Loucy (cell line): ENCODE measurements at regions not wholly inside any gene's neighbourhood (a gene's known extent, or its start where the extent isn't known, plus 50 kb on each side); places are given as distances from the start of the nearest gene placed in this dataset.

Experiments
- H2AFZ ChIP-seq: fragments of 200-600 bp; sonication (generic); 2 replicates; pipeline ENCODE4 v1.6.0; 2016; ENCODE audit warnings: antibody characterized with exemption, mild to moderate bottlenecking, low read length, moderate library complexity
- H3F3A ChIP-seq: fragments of 200-600 bp; 2 replicates; pipeline ENCODE4 v1.6.0; 2016; ENCODE audit warnings: antibody characterized with exemption, low read depth, mild to moderate bottlenecking
- H3K27me3 ChIP-seq: fragments of 200-600 bp; sonication (generic); 2 replicates; pipeline ENCODE4 v1.6.1; 2014; ENCODE audit warnings: low read length, mild to moderate bottlenecking; ENCODE audit not compliant: insufficient read depth, poor library complexity, severe bottlenecking
- H3K36me3 ChIP-seq: fragments of 200-600 bp; sonication (generic); 2 replicates; pipeline ENCODE4 v1.6.1; 2016; ENCODE audit warnings: low read length; ENCODE audit not compliant: insufficient read depth
- H3K4me1 ChIP-seq: fragments of 200-600 bp; sonication (generic); 2 replicates; pipeline ENCODE4 v1.5.1; 2014; ENCODE audit warnings: low read length, mild to moderate bottlenecking; ENCODE audit not compliant: insufficient read depth, poor library complexity, severe bottlenecking
- H3K4me2 ChIP-seq: fragments of 200-600 bp; sonication (generic); 2 replicates; pipeline ENCODE4 v1.6.0; 2014; ENCODE audit warnings: antibody characterized with exemption, low read length, low read depth, mild to moderate bottlenecking; ENCODE audit not compliant: poor library complexity, severe bottlenecking
- H3K4me3 ChIP-seq: fragments of 200-600 bp; sonication (generic); 2 replicates; pipeline ENCODE4 v1.5.1; 2014; ENCODE audit warnings: low read length, mild to moderate bottlenecking, mixed read lengths; ENCODE audit not compliant: poor library complexity, severe bottlenecking
- H3K79me2 ChIP-seq: fragments of 200-600 bp; sonication (generic); 2 replicates; pipeline ENCODE4 v1.6.1; 2014; ENCODE audit warnings: low read length; ENCODE audit not compliant: insufficient read depth
- H3K9ac ChIP-seq: fragments of 200-600 bp; sonication (generic); 2 replicates; pipeline ENCODE4 v1.6.0; 2014; ENCODE audit warnings: mild to moderate bottlenecking, low read depth, low read length, moderate library complexity; ENCODE audit not compliant: poor library complexity, severe bottlenecking
- H3K9me2 ChIP-seq: fragments of 200-600 bp; sonication (generic); replicated peaks from 2 replicates; pipeline ENCODE4 v1.6.1; 2016; ENCODE audit warnings: low read depth, low read length, mixed read lengths
- H3K9me3 ChIP-seq: fragments of 200-600 bp; sonication (generic); 2 replicates; pipeline ENCODE4 v1.6.1; 2014; ENCODE audit warnings: mild to moderate bottlenecking, antibody characterized with exemption, low read length, low read depth; ENCODE audit not compliant: insufficient read depth
- H4K20me1 ChIP-seq: fragments of 200-600 bp; sonication (generic); 2 replicates; pipeline ENCODE4 v1.6.0; 2014; ENCODE audit warnings: antibody characterized with exemption, low read length, mild to moderate bottlenecking; ENCODE audit not compliant: insufficient read depth, poor library complexity, severe bottlenecking
- EZH2phosphoT487 ChIP-seq: fragments of 200-600 bp; IDR thresholded peaks from 2 replicates; pipeline ENCODE4 v1.6.1; 2018; ENCODE audit warnings: antibody characterized with exemption, mild to moderate bottlenecking, moderate library complexity, borderline replicate concordance
- TF ChIP-seq, protein P1 (sequence below): fragments of 200-600 bp; sonication (generic); conservative IDR thresholded peaks from 2 replicates; pipeline ENCODE4 v1.5.1; 2014; ENCODE audit warnings: mild to moderate bottlenecking, antibody characterized with exemption, low read length

DNA sequence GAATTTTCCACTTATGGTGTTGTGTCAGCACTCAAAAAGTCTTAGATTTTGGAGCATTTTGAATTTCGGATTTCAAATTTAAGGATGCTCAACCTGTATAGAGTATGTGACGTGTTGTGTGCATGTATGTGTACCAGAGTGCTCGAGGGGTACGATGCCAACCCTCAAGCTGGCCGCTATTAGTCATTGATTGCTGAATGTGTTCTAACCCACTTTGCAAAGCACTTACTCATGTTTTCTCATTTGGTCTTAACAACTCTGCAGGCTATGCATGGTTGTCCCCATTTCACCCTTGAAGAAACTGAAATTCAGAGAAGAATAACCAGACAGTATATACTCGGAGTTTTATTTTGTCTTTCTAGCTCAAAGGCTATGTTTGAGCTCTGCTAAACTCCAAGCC lies 196.4 kb upstream of the TENM4 start:
- Histone ChIP-seq H3K4me2 (no peak overlapping the region), H3K36me3 (no peaks in the 10 kb centered on the region), H3K9me3 (no peaks in the 10 kb centered on the region), H2AFZ (no peak overlapping the region), H3K9me2 (no peaks in the 10 kb centered on the region), H3K4me1 (no peaks in the 10 kb centered on the region), H3K27me3 (no peaks in the 10 kb centered on the region), H3F3A (no peaks in the 10 kb centered on the region), H4K20me1 (no peaks in the 10 kb centered on the region), H3K4me3 (no peak overlapping the region), H3K79me2 (no peaks in the 10 kb centered on the region), H3K9ac (no peak overlapping the region)
- no peak for TF ChIP-seq EZH2phosphoT487
- TF ChIP-seq, protein P1, sequence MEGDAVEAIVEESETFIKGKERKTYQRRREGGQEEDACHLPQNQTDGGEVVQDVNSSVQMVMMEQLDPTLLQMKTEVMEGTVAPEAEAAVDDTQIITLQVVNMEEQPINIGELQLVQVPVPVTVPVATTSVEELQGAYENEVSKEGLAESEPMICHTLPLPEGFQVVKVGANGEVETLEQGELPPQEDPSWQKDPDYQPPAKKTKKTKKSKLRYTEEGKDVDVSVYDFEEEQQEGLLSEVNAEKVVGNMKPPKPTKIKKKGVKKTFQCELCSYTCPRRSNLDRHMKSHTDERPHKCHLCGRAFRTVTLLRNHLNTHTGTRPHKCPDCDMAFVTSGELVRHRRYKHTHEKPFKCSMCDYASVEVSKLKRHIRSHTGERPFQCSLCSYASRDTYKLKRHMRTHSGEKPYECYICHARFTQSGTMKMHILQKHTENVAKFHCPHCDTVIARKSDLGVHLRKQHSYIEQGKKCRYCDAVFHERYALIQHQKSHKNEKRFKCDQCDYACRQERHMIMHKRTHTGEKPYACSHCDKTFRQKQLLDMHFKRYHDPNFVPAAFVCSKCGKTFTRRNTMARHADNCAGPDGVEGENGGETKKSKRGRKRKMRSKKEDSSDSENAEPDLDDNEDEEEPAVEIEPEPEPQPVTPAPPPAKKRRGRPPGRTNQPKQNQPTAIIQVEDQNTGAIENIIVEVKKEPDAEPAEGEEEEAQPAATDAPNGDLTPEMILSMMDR: no peak

DNA sequence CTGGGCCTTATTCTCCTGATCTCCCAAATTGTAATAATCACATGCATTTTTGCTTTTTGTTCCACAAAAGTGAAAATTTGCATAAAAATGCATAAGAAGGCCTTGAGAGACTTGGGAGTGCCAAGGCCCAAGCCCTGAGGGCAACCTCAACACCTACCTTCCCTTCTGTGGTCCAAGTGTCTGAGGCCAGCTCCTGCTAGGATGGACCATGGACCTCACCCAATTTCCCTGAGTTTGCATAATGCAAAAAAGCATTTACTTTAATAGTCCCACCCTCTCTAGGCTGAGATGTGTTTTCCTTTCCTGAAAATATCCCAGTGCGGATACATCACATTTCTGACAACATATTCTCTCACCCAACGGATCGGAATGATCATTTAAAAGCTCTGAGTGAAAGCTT lies 194.1 kb upstream of the TENM4 start:
- Histone ChIP-seq H3K79me2 (no peaks in the 10 kb centered on the region), H3K27me3 (no peaks in the 10 kb centered on the region), H3K4me3 (no peak overlapping the region), H3K36me3 (no peaks in the 10 kb centered on the region), H3K4me1 (no peaks in the 10 kb centered on the region), H4K20me1 (no peaks in the 10 kb centered on the region), H2AFZ (no peak overlapping the region), H3K9me3 (no peaks in the 10 kb centered on the region), H3F3A (no peaks in the 10 kb centered on the region), H3K9ac (no peak overlapping the region), H3K4me2 (no peak overlapping the region), H3K9me2 (no peaks in the 10 kb centered on the region)
- TF ChIP-seq, protein P1: no peak
- TF ChIP-seq EZH2phosphoT487: no peak

DNA sequence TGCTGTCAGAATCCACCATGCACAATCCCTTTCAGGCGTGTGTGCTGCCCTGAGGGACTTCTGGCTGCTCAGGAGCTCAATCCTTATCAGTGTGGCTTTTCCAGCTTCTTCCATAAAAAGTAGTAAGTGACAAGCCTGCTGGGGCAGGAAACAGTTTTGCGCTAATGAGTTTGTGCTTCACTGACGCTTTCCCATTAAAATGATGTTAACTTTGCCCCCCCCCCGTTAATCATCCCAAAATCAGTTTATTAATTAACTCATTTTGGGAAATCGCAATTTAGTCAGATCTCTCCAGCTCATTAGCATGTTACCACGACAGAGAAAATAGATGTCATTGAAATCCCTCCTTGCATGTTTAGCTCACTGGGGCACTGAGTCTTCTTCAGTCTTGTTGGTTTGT lies 186.5 kb upstream of the TENM4 start:
- no peak overlapping the region for H3K4me2 ChIP-seq
- no peak overlapping the region for H3K9ac ChIP-seq
- no peaks in the 10 kb centered on the region for H4K20me1 ChIP-seq
- no peaks in the 10 kb centered on the region for H3K36me3 ChIP-seq
- H3K9me3 ChIP-seq: no peaks in the 10 kb centered on the region
- no peaks in the 10 kb centered on the region for H3K9me2 ChIP-seq
- H2AFZ ChIP-seq: no peak overlapping the region
- H3K27me3 ChIP-seq: no peaks in the 10 kb centered on the region
- no peak overlapping the region for H3K4me3 ChIP-seq
- H3K79me2 ChIP-seq: no peaks in the 10 kb centered on the region
- H3K4me1 ChIP-seq: no peaks in the 10 kb centered on the region
- H3F3A ChIP-seq: no peaks in the 10 kb centered on the region
- TF ChIP-seq, protein P1: no peak
- no peak for TF ChIP-seq EZH2phosphoT487
